Thoracic aorta (tissue), 2 donors: ENCODE measurements at regions not wholly inside any gene's neighbourhood (a gene's known extent, or its start where the extent isn't known, plus 50 kb on each side); places are given as distances from the start of the nearest gene placed in this dataset.

ENCODE experiments used
- ATAC-seq: fragments of 150-250 bp; one replicate; pipeline ENCODE4 v1.8.0; 2017; ENCODE audit warnings: low read depth; ENCODE audit not compliant: insufficient number of reproducible peaks, low FRiP score
- DNase-seq: peaks from one replicate; pipeline ENCODE4 v3.0.0-alpha.2; 2020; ENCODE audit warnings: low spot score
- H3K27ac ChIP-seq, 2 donors: fragments of 200-600 bp; sonication (generic); 1 replicate in 1 of 2; 2 replicates in 1 of 2; pipeline ENCODE4 v1.5.1; 2016; ENCODE audit warnings: mild to moderate bottlenecking in 2 of 2, moderate library complexity in 2 of 2
- H3K27me3 ChIP-seq: fragments of 200-600 bp; sonication (generic); replicated peaks from 2 replicates; pipeline ENCODE4 v1.6.0; 2016; ENCODE audit warnings: mild to moderate bottlenecking; ENCODE audit not compliant: insufficient read depth
- H3K36me3 ChIP-seq: fragments of 200-600 bp; sonication (generic); one replicate; pipeline ENCODE4 v1.5.1; 2016
- H3K4me1 ChIP-seq, 2 donors: fragments of 200-600 bp; sonication (generic); 1 replicate in 1 of 2; 2 replicates in 1 of 2; pipeline versions ENCODE4 v1.5.1 to v1.6.0; 2016; ENCODE audit warnings: low read depth in 2 of 2, mild to moderate bottlenecking in 1 of 2; ENCODE audit not compliant: control insufficient read depth in 1 of 2
- H3K4me3 ChIP-seq: fragments of 200-600 bp; sonication (generic); 2 replicates; pipeline ENCODE4 v1.5.1; 2016; ENCODE audit warnings: mild to moderate bottlenecking
- H3K9me3 ChIP-seq: fragments of 200-600 bp; sonication (generic); 2 replicates; pipeline ENCODE4 v1.5.1; 2016
- CTCF ChIP-seq: fragments of 200-600 bp; sonication (generic); IDR thresholded peaks from one replicate; pipeline ENCODE4 v1.5.1; 2019; ENCODE audit warnings: antibody characterized with exemption

GRCh38 chr13:103203735-103204330 lies 137.6 kb upstream of the SLC10A2 start:
- no peak for ATAC-seq

GRCh38 chr13:103200118-103200885 lies 134.1 kb upstream of the SLC10A2 start:
- no peak for DNase-seq
- no peak for ATAC-seq
- no peaks in the 10 kb centered on the region for H3K4me1 ChIP-seq
- no peak overlapping the region for H3K27ac ChIP-seq
- no peaks in the 10 kb centered on the region for H3K27me3 ChIP-seq
- H3K4me3 ChIP-seq = no peak overlapping the region
- no peak for TF ChIP-seq CTCF
- no peaks in the 10 kb centered on the region for H3K36me3 ChIP-seq
- H3K9me3 ChIP-seq = no peaks in the 10 kb centered on the region

More at GRCh38 chr13:103203735-103204330, 137.6 kb upstream of the SLC10A2 start:
- Histone ChIP-seq H3K27me3 (no peaks in the 10 kb centered on the region), H3K4me1 (no peaks in the 10 kb centered on the region), H3K9me3 (no peaks in the 10 kb centered on the region), H3K27ac (no peak overlapping the region), H3K4me3 (no peak overlapping the region), H3K36me3 (no peaks in the 10 kb centered on the region)
- TF ChIP-seq CTCF = no peak
- DNase-seq = no peak

- Histone ChIP-seq H3K27me3 (no peaks in the 10 kb centered on the region), H3K36me3 (no peaks in the 10 kb centered on the region), H3K27ac (no peak overlapping the region), H3K9me3 (no peaks in the 10 kb centered on the region), H3K4me3 (no peak overlapping the region), H3K4me1 (no peaks in the 10 kb centered on the region)
- no peak for TF ChIP-seq CTCF
- DNase-seq = no peak
- ATAC-seq = no peak
Measured at GRCh38 chr13:103199380-103200088, 133.3 kb upstream of the SLC10A2 start.

GRCh38 chr13:103196356-103196755 lies 130.1 kb upstream of the SLC10A2 start:
- no peak for ATAC-seq

More at GRCh38 chr13:103196356-103196755, 130.1 kb upstream of the SLC10A2 start:
- Histone ChIP-seq H3K27ac (no peak overlapping the region), H3K4me1 (no peaks in the 10 kb centered on the region), H3K9me3 (no peaks in the 10 kb centered on the region), H3K27me3 (no peaks in the 10 kb centered on the region), H3K36me3 (no peaks in the 10 kb centered on the region), H3K4me3 (no peak overlapping the region)
- DNase-seq = no peak
- no peak for TF ChIP-seq CTCF
